ENCODE measurements at regions not wholly inside any gene's neighbourhood (a gene's known extent, or its start where the extent isn't known, plus 50 kb on each side); places are given as distances from the start of the nearest gene placed in this dataset.

DNA sequence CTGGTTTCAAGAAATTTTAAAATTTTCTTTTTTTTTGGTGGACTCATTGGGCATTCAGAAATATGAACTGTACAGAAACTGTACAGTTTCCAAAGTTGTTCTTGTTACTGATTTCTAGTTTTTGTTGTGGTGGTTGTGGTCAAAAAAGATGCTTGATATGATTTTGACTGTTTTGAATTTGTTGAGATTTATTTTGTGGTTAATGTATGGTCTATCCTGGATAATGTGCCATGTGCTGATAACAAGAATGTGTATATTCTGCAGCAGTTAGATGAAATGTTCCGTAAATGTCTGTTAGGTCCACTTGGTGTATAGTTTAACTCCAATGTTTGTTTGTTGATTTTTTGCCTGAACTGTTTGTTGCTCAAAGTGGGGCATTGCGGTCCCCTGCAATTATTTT is 127.6 kb upstream of the NUDT6 start:
- no peak for DNase-seq
- no peaks in the 10 kb centered on the region for H3K4me1 ChIP-seq (ENCODE audit: control insufficient read depth in 5 of 5, insufficient read depth in 5 of 5, low read length in 5 of 5)
- H3K27me3 ChIP-seq (ENCODE audit: control insufficient read depth in 3 of 3, insufficient read depth in 3 of 3, low read length in 2 of 3) = no peaks in the 10 kb centered on the region
- H3K27ac ChIP-seq (ENCODE audit: low read depth in 1 of 2, low read length in 1 of 2) = no peak overlapping the region
- no peak for ATAC-seq (ENCODE audit: insufficient read depth, low FRiP score)
- no peak overlapping the region for H3K9ac ChIP-seq (ENCODE audit: insufficient read depth in 1 of 2, low read length in 2 of 2)
- 96 to 98% methylated on average over 2 of the region's 2 CpGs for WGBS, 2 donors
- no peak overlapping the region for H3K4me3 ChIP-seq
- no peaks in the 10 kb centered on the region for H3K36me3 ChIP-seq (ENCODE audit: control insufficient read depth in 4 of 4, insufficient read depth in 4 of 4, low read length in 4 of 4)
- TF ChIP-seq, protein P1, sequence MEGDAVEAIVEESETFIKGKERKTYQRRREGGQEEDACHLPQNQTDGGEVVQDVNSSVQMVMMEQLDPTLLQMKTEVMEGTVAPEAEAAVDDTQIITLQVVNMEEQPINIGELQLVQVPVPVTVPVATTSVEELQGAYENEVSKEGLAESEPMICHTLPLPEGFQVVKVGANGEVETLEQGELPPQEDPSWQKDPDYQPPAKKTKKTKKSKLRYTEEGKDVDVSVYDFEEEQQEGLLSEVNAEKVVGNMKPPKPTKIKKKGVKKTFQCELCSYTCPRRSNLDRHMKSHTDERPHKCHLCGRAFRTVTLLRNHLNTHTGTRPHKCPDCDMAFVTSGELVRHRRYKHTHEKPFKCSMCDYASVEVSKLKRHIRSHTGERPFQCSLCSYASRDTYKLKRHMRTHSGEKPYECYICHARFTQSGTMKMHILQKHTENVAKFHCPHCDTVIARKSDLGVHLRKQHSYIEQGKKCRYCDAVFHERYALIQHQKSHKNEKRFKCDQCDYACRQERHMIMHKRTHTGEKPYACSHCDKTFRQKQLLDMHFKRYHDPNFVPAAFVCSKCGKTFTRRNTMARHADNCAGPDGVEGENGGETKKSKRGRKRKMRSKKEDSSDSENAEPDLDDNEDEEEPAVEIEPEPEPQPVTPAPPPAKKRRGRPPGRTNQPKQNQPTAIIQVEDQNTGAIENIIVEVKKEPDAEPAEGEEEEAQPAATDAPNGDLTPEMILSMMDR (IDR thresholded peaks at IDR 0.05; ENCODE audit: control extremely low read depth, extremely low read depth) = no peak
- H3K9me3 ChIP-seq (ENCODE audit: control insufficient read depth in 4 of 4, insufficient read depth in 3 of 4, low read length in 3 of 4) = peaks cover 0 to 17% (median 9%) of the 10 kb centered on the region in 4 donors

DNA sequence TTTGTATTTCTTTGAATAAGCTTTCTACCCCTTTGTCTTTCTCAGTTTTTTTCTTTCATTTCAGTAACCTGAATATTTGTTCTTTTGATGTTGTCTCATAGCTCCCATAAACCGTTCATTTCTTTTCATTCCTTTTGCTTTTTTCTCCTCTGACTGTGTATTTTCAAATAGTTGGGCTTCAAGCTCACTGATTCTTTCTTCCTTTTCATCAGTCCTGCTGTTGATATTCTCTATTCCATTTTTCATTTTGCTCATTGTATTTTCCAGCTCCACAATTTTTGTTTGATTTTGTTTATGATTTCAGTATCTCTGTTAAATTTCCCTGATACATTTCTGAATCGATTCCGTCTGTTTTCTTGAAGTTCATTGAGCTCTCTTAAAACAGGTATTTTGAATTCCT is 129.6 kb upstream of the NUDT6 start:
- H3K36me3 ChIP-seq (ENCODE audit: control insufficient read depth in 4 of 4, insufficient read depth in 4 of 4, low read length in 4 of 4) = no peaks in the 10 kb centered on the region
- H3K9me3 ChIP-seq (ENCODE audit: control insufficient read depth in 4 of 4, insufficient read depth in 3 of 4, low read length in 3 of 4) = peaks cover 0 to 17% (median 9%) of the 10 kb centered on the region in 4 donors
- no peaks in the 10 kb centered on the region for H3K27me3 ChIP-seq (ENCODE audit: control insufficient read depth in 3 of 3, insufficient read depth in 3 of 3, low read length in 2 of 3)
- TF ChIP-seq, protein P1 (IDR thresholded peaks at IDR 0.05; ENCODE audit: control extremely low read depth, extremely low read depth) = no peak
- H3K4me3 ChIP-seq = no peak overlapping the region
- no peak overlapping the region for H3K27ac ChIP-seq (ENCODE audit: low read depth in 1 of 2, low read length in 1 of 2)
- ATAC-seq (ENCODE audit: insufficient read depth, low FRiP score) (no peak), DNase-seq (no peak)
- no peak overlapping the region for H3K9ac ChIP-seq (ENCODE audit: insufficient read depth in 1 of 2, low read length in 2 of 2)
- 79 to 99% methylated on average over 3 of the region's 3 CpGs for WGBS, 2 donors
- H3K4me1 ChIP-seq (ENCODE audit: control insufficient read depth in 5 of 5, insufficient read depth in 5 of 5, low read length in 5 of 5) = no peaks in the 10 kb centered on the region

DNA sequence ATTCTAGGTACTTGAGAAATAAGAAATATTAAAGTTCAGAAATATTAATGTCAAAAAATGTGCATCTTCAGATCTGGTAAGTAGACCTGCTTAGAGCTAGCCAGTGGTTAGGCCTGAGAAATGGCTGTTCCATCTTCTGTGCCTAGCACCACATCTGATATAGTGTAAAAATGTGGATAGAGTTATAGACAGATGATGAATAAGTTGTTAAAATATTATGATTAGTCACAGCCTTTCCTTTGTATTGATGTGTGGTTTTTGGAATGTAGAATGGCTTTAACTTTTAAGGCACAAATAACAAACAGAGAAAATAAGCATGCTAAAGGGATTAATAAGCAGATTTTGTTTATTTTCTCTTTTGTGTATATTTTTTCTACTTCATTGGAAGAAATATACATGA is 133.5 kb upstream of the NUDT6 start:
- H3K4me1 ChIP-seq (ENCODE audit: control insufficient read depth in 5 of 5, insufficient read depth in 5 of 5, low read length in 5 of 5) = no peaks in the 10 kb centered on the region
- DNase-seq (no peak), ATAC-seq (ENCODE audit: insufficient read depth, low FRiP score) (no peak)
- peaks cover 0 to 11% (median 8%) of the 10 kb centered on the region in 4 donors for H3K9me3 ChIP-seq (ENCODE audit: control insufficient read depth in 4 of 4, insufficient read depth in 3 of 4, low read length in 3 of 4)
- H3K36me3 ChIP-seq (ENCODE audit: control insufficient read depth in 4 of 4, insufficient read depth in 4 of 4, low read length in 4 of 4) = no peaks in the 10 kb centered on the region
- H3K4me3 ChIP-seq = no peak overlapping the region
- no peak overlapping the region for H3K27ac ChIP-seq (ENCODE audit: low read depth in 1 of 2, low read length in 1 of 2)
- H3K9ac ChIP-seq (ENCODE audit: insufficient read depth in 1 of 2, low read length in 2 of 2) = no peak overlapping the region
- TF ChIP-seq, protein P1 (IDR thresholded peaks at IDR 0.05; ENCODE audit: control extremely low read depth, extremely low read depth) = no peak
- no peaks in the 10 kb centered on the region for H3K27me3 ChIP-seq (ENCODE audit: control insufficient read depth in 3 of 3, insufficient read depth in 3 of 3, low read length in 2 of 3)

DNA sequence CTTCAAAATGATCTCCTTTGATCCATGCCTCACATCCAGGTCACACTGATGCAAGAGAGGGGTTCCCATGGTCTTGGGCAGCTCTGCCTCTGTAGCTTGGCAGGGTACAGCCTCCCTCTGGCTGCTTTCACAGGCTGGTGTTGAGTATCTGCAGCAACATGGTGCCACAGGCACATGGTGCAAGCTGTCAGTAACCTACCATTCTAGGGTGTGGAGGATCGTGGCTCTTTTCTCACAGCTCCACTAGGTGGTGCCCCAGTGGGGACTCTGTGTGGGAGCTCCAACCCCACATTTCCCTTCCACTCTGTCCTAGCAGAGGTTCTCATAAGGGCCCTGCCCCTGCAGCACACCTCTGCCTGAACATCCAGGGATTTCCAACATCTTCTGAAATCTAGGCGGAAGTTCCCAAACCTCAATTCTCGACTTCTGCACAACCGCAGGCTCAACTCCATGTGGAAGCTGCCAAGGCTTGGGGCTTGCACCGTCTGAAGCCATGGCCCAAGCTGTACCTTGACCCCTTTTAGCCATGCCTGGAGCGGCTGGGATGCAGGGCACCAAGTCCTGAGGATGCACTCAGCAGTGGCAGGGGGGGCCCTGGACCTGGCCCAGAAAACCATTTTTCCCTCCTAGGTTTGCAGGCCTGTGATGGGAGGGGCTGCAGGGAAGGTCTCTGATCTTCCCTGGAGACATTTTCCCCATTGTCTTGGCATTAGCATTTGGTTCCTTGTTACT is 137.8 kb upstream of the NUDT6 start:
- H3K4me3 ChIP-seq = no peak overlapping the region
- no peaks in the 10 kb centered on the region for H3K9me3 ChIP-seq (ENCODE audit: control insufficient read depth in 4 of 4, insufficient read depth in 3 of 4, low read length in 3 of 4)
- ATAC-seq (ENCODE audit: insufficient read depth, low FRiP score) (no peak), DNase-seq (no peak)
- no peak overlapping the region for H3K9ac ChIP-seq (ENCODE audit: insufficient read depth in 1 of 2, low read length in 2 of 2)
- TF ChIP-seq, protein P1 (IDR thresholded peaks at IDR 0.05; ENCODE audit: control extremely low read depth, extremely low read depth) = no peak
- no peaks in the 10 kb centered on the region for H3K4me1 ChIP-seq (ENCODE audit: control insufficient read depth in 5 of 5, insufficient read depth in 5 of 5, low read length in 5 of 5)
- no peak overlapping the region for H3K27ac ChIP-seq (ENCODE audit: low read depth in 1 of 2, low read length in 1 of 2)
- 97 to 99% methylated on average over 6 of the region's 6 CpGs for WGBS, 2 donors
- H3K36me3 ChIP-seq (ENCODE audit: control insufficient read depth in 4 of 4, insufficient read depth in 4 of 4, low read length in 4 of 4) = peaks cover 0 to 3% (median 0%) of the 10 kb centered on the region in 4 donors
- no peaks in the 10 kb centered on the region for H3K27me3 ChIP-seq (ENCODE audit: control insufficient read depth in 3 of 3, insufficient read depth in 3 of 3, low read length in 2 of 3)
